Forelimb muscle (tissue), 1 donor: ENCODE measurements at regions not wholly inside any gene's neighbourhood (a gene's known extent, or its start where the extent isn't known, plus 50 kb on each side); places are given as distances from the start of the nearest gene placed in this dataset.

Source experiments
- DNase-seq: peaks from one replicate; pipeline ENCODE4 v3.0.0-alpha.2; 2013; ENCODE audit warnings: low read depth

- no peak for DNase-seq
These were observed 294.8 kb downstream of the UTP18 start for GRCh38 chr17:51555153-51555552.

- no peak for DNase-seq
These were observed 299.4 kb downstream of the UTP18 start for GRCh38 chr17:51559778-51560177.

- DNase-seq, result no peak
These were observed 300.1 kb downstream of the UTP18 start for GRCh38 chr17:51560398-51560797.

- DNase-seq, result no peak
These were observed 303.6 kb downstream of the UTP18 start for GRCh38 chr17:51563961-51564360.

GRCh38 chr17:51572115-51572514 is 311.8 kb downstream of the UTP18 start:
- DNase-seq, result no peak
